ENCODE measurements at regions not wholly inside any gene's neighbourhood (a gene's known extent, or its start where the extent isn't known, plus 50 kb on each side); places are given as distances from the start of the nearest gene placed in this dataset.
"Not testable (repeated sequence)": the region's sequence is repeated elsewhere in the genome, so short reads cannot be mapped to it uniquely, and the experiment has no call there.

DNA sequence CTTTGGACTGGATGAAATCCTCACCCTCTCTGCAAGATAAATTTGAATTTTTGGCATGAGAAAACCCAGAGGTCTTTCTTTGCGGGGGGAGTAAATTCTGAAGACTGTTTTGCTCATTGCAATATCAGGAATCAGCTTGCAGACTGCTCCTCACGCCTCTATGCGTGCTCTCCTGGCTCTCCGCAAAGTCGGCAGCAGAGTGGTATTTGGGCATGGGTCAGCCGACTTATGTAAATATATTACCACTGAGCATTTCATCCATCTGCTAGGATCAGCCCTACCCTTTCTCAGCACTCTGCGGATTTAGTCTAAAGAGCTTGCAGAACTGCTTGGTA lies 288.0 kb downstream of the ASMT start:
- Histone ChIP-seq H3K27me3 (ENCODE audit: control insufficient read depth, insufficient read depth, low read length) (no peaks in the 10 kb centered on the region), H3K27ac (ENCODE audit: low read depth, low read length) (no peak overlapping the region), H3K4me3 (ENCODE audit: low read depth, low read length) (no peak overlapping the region), H3K9me3 (ENCODE audit: control insufficient read depth, insufficient read depth, low read length) (no peaks in the 10 kb centered on the region), H3K4me1 (ENCODE audit: control insufficient read depth, insufficient read depth, low read length) (no peaks in the 10 kb centered on the region), H3K36me3 (ENCODE audit: control insufficient read depth, insufficient read depth, low read length) (no peaks in the 10 kb centered on the region)
- WGBS (ENCODE audit: insufficient coverage): 47% methylated on average over 2 of the region's 7 CpGs
- DNase-seq (ENCODE audit: low read depth in 4 of 6, low spot score in 6 of 6): peak in 1 of 6 donors; percentile 51

DNA sequence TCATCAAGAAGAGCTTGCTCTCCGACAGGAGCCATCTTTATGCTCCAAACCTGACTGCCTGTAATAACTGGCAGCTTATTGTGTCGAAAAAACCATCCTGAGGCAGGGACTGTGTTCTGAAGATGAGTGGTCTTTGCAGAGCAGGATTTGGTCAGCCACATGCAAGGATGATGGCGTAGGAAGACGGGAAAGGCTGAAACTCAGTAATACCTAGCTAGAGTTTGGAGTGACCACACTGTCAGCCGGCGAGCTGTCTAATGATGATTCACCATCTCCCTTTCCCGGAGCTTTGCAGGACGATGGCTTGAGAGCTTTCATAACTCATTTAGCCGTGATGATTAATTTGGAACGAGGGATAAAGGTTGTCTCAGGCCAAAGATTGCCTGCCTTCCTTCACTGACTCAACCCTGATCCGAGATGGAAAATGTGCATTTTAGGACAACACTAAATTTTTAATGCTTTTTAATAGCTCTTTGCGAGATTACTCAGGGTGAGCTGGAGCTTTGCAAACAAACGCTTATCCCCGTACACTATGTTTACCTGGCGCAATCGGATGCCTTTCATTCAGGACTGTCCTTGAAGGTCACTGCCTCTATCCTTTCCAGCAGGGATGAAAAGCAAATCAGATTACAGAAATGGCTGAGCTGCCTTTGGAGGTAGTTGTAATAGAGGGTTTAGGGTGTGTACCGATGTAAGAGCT lies 288.5 kb downstream of the ASMT start:
- H3K9me3 ChIP-seq (ENCODE audit: control insufficient read depth, insufficient read depth, low read length): no peaks in the 10 kb centered on the region
- H3K27me3 ChIP-seq (ENCODE audit: control insufficient read depth, insufficient read depth, low read length): no peaks in the 10 kb centered on the region
- 90% methylated on average over 15 of the region's 17 CpGs for WGBS (ENCODE audit: insufficient coverage)
- H3K36me3 ChIP-seq (ENCODE audit: control insufficient read depth, insufficient read depth, low read length): no peaks in the 10 kb centered on the region
- H3K27ac ChIP-seq (ENCODE audit: low read depth, low read length): no peak overlapping the region
- H3K4me1 ChIP-seq (ENCODE audit: control insufficient read depth, insufficient read depth, low read length): no peaks in the 10 kb centered on the region
- H3K4me3 ChIP-seq (ENCODE audit: low read depth, low read length): no peak overlapping the region
- peak in 1 of 6 donors; percentile 56 for DNase-seq (ENCODE audit: low read depth in 4 of 6, low spot score in 6 of 6)

DNA sequence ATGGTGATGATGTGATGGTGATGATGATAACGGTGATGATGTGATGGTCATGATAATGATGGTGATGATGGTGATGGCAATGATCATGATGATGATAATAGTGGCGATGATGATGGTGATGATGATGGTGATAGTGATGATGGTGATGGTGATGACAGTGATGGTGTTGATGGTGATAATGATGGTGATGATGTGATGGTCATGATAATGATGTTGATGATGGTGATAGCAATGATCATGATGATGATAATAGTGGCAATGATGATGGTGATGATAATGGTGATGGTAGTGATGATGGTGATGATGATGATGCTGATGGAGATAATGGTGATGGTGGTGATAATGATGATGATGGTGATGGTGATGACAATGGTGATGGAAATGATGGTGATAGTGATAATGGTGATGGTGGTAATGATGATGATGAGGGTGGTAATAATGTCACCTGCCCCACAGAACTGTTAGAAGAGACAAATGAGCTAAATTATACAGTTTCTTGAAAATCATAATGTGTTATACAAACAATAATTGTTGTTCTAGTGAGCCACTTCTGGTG lies 289.9 kb downstream of the ASMT start:
- Histone ChIP-seq H3K27me3 (ENCODE audit: control insufficient read depth, insufficient read depth, low read length) (no peaks in the 10 kb centered on the region), H3K27ac (ENCODE audit: low read depth, low read length) (no peak overlapping the region), H3K9me3 (ENCODE audit: control insufficient read depth, insufficient read depth, low read length) (no peaks in the 10 kb centered on the region), H3K36me3 (ENCODE audit: control insufficient read depth, insufficient read depth, low read length) (no peaks in the 10 kb centered on the region), H3K4me3 (ENCODE audit: low read depth, low read length) (no peak overlapping the region), H3K4me1 (ENCODE audit: control insufficient read depth, insufficient read depth, low read length) (no peaks in the 10 kb centered on the region)
- WGBS (ENCODE audit: insufficient coverage): 98% methylated on average over 2 of the region's 2 CpGs
- DNase-seq (ENCODE audit: low read depth in 4 of 6, low spot score in 6 of 6): no peak

DNA sequence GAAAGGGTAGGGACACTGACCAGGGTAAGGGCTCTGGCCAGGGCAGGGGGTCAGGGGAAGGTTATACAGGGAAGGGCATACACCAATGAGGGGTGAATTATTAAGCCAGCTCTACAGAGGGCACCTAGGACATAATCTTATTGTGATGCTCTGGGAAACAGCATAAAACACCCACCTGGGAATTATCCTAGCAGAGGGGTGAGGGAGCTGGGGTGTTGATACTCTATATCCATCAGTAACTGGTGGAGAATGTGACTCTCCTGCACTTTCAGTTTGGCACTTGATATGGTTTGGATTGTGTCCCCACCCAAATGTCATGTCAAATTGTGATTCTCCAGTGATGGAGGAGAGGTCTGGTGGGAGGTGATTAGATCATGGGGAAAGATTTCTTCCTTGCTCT lies 291.2 kb downstream of the ASMT start:
- Histone ChIP-seq H3K27ac (ENCODE audit: low read depth, low read length) (no peak overlapping the region), H3K27me3 (ENCODE audit: control insufficient read depth, insufficient read depth, low read length) (no peaks in the 10 kb centered on the region), H3K4me3 (ENCODE audit: low read depth, low read length) (no peak overlapping the region), H3K9me3 (ENCODE audit: control insufficient read depth, insufficient read depth, low read length) (no peaks in the 10 kb centered on the region), H3K36me3 (ENCODE audit: control insufficient read depth, insufficient read depth, low read length) (no peaks in the 10 kb centered on the region), H3K4me1 (ENCODE audit: control insufficient read depth, insufficient read depth, low read length) (no peaks in the 10 kb centered on the region)
- DNase-seq (ENCODE audit: low read depth in 4 of 6, low spot score in 6 of 6): no peak

DNA sequence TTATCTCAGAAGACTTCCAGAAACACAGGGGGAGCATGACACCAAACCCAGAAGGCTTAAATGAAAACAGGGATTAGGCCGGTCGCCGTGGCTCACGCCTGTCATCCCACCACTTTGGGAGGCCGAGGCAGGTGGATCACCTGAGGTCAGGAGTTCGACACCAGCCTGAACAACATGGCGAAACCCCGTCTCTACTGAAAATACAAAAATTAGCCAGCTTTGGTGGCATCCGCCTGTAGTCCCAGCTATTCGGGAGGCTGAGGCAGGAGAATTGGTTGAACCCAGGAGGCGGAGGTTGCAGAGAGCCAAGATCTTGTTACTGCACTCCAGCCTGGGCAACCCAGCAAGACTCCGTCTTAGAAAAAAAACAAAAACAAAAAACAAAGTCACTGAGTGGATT lies 294.1 kb downstream of the ASMT start:
- not testable (repeated sequence) for H3K4me3 ChIP-seq (ENCODE audit: low read depth, low read length); H3K4me1 ChIP-seq (ENCODE audit: control insufficient read depth, insufficient read depth, low read length); H3K9me3 ChIP-seq (ENCODE audit: control insufficient read depth, insufficient read depth, low read length); H3K27me3 ChIP-seq (ENCODE audit: control insufficient read depth, insufficient read depth, low read length); H3K27ac ChIP-seq (ENCODE audit: low read depth, low read length); DNase-seq (ENCODE audit: low read depth in 4 of 6, low spot score in 6 of 6); H3K36me3 ChIP-seq (ENCODE audit: control insufficient read depth, insufficient read depth, low read length)
- WGBS (ENCODE audit: insufficient coverage): 91% methylated on average over 10 of the region's 12 CpGs

DNA sequence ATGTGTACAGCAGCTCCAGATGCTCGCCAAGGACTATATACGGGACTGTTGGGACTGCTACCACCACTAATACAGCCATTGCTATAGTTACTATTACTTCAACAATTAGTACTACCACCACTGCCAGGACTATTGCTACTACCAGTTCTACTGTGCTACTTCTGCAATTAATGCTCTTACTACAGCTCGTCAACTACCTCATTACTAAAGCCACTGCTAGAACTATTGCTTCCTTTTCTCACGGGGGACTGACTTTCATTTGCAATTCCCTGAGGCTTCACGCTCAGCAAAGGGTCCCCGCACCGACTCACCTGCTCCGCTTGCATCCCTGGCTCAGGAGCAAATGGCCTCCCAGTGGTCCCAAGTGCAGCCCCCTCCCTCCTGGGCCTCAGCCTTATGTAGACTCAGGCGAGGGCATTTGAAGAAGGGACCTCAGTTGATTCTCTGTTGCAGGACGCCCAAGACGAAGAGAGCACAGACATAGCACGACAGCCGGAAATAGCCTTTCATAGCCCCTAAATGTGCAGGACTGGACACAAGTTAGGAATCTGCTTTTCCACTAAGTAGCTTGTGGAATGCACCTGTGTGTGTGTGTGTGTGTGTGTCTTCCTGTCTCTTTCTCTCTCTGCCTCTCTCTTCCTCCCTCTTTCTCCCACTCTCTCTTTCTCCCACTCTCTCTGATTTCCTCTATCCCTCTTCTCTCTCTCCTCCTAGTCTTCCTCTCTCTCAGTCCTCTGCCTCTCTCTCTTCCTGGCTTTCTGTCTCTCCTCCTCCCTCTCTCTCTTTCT lies 294.8 kb downstream of the ASMT start:
- H3K4me3 ChIP-seq (ENCODE audit: low read depth, low read length): no peak overlapping the region

DNA sequence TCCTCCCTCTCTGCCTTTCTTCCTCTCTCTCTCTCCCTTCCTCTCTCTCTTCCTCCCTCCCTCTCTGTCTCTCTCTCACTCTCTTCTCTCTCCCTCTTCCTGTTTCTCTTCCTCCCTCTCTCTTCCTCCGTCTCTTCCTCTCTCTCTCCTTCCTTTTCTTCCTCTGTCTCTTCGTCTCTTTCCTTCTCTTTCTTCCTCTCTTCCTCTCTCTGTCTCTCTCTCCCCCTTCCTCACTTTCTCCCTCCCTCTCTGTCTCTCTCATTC lies 295.3 kb downstream of the ASMT start:
- DNase-seq (ENCODE audit: low read depth in 4 of 6, low spot score in 6 of 6): no peak
- Histone ChIP-seq H3K9me3 (ENCODE audit: control insufficient read depth, insufficient read depth, low read length) (no peaks in the 10 kb centered on the region), H3K36me3 (ENCODE audit: control insufficient read depth, insufficient read depth, low read length) (no peaks in the 10 kb centered on the region), H3K27ac (ENCODE audit: low read depth, low read length) (no peak overlapping the region), H3K27me3 (ENCODE audit: control insufficient read depth, insufficient read depth, low read length) (no peaks in the 10 kb centered on the region), H3K4me3 (ENCODE audit: low read depth, low read length) (no peak overlapping the region), H3K4me1 (ENCODE audit: control insufficient read depth, insufficient read depth, low read length) (no peaks in the 10 kb centered on the region)
- WGBS (ENCODE audit: insufficient coverage): 70% methylated on average over 2 of the region's 2 CpGs

More for the DNA sequence above, 294.8 kb downstream of the ASMT start:
- no peaks in the 10 kb centered on the region for H3K4me1 ChIP-seq (ENCODE audit: control insufficient read depth, insufficient read depth, low read length)
- no peaks in the 10 kb centered on the region for H3K27me3 ChIP-seq (ENCODE audit: control insufficient read depth, insufficient read depth, low read length)
- no peaks in the 10 kb centered on the region for H3K36me3 ChIP-seq (ENCODE audit: control insufficient read depth, insufficient read depth, low read length)
- 45% methylated on average over 13 of the region's 13 CpGs for WGBS (ENCODE audit: insufficient coverage)
- H3K9me3 ChIP-seq (ENCODE audit: control insufficient read depth, insufficient read depth, low read length): no peaks in the 10 kb centered on the region
- no peak overlapping the region for H3K27ac ChIP-seq (ENCODE audit: low read depth, low read length)
- no peak for DNase-seq (ENCODE audit: low read depth in 4 of 6, low spot score in 6 of 6)

DNA sequence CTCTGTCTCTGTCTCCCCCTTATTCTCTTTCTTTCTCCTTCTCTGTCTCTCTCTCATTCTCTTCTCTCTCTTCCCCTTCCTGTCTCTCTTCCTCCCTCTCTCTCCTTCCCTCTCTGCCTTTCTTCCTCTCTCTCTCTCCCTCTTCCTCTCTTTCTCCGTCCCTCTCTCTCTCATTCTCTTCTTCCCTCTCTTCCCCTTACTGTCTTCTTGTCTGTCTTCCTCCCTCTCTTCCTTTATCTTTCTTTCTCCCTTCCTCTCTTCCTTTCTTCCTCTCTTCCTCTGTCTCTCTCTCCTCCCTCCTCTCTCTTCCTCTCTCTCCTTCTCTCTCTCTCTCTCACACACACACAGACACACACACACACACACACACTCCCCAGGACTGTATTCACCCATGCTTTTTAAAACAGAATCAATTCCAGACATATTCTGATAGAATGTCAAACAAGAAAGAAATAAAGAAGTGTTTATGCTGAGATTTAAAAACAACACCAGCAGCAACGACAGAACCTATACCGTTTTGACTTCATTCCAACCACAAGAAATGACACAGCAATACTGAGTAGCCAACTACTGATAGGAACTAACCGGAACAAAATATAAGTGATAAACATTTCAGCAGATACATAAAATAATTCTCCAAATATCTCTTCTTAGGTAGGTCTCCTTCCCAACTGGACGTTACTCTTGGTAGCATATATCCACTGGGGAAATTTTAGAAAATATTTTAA lies 296.7 kb downstream of the ASMT start:
- H3K4me3 ChIP-seq (ENCODE audit: low read depth, low read length): no peak overlapping the region
- H3K4me1 ChIP-seq (ENCODE audit: control insufficient read depth, insufficient read depth, low read length): no peaks in the 10 kb centered on the region
- no peaks in the 10 kb centered on the region for H3K27me3 ChIP-seq (ENCODE audit: control insufficient read depth, insufficient read depth, low read length)
- 86% methylated on average over 1 of the region's 5 CpGs for WGBS (ENCODE audit: insufficient coverage)
- H3K9me3 ChIP-seq (ENCODE audit: control insufficient read depth, insufficient read depth, low read length): no peaks in the 10 kb centered on the region
- H3K36me3 ChIP-seq (ENCODE audit: control insufficient read depth, insufficient read depth, low read length): no peaks in the 10 kb centered on the region
- H3K27ac ChIP-seq (ENCODE audit: low read depth, low read length): no peak overlapping the region
- DNase-seq (ENCODE audit: low read depth in 4 of 6, low spot score in 6 of 6): no peak

DNA sequence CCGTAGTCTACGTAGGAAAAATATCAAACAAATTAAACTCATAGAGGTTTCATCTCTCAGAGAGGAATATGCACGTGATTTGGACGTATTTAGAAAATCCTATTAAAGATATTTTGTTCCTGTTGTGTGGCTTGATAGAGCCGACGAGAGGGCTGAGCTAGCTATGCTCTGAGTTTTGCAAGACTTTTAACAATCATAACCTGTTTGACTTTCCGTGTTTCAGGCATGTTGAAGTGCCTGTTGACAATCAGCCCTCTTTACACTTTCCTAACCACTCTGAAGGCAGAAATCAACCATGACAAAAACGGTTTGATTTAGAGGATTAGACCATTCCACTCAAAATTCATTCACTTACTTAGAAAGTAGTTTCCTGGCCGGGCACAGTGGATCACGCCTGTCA lies 297.3 kb downstream of the ASMT start:
- H3K27ac ChIP-seq (ENCODE audit: low read depth, low read length): no peak overlapping the region
- no peaks in the 10 kb centered on the region for H3K4me1 ChIP-seq (ENCODE audit: control insufficient read depth, insufficient read depth, low read length)
- WGBS (ENCODE audit: insufficient coverage): 85% methylated on average over 5 of the region's 10 CpGs
- no peaks in the 10 kb centered on the region for H3K27me3 ChIP-seq (ENCODE audit: control insufficient read depth, insufficient read depth, low read length)
- H3K4me3 ChIP-seq (ENCODE audit: low read depth, low read length): no peak overlapping the region
- no peak for DNase-seq (ENCODE audit: low read depth in 4 of 6, low spot score in 6 of 6)
- no peaks in the 10 kb centered on the region for H3K36me3 ChIP-seq (ENCODE audit: control insufficient read depth, insufficient read depth, low read length)
- H3K9me3 ChIP-seq (ENCODE audit: control insufficient read depth, insufficient read depth, low read length): no peaks in the 10 kb centered on the region
